NB4 (cell line): ENCODE measurements at regions not wholly inside any gene's neighbourhood (a gene's known extent, or its start where the extent isn't known, plus 50 kb on each side); places are given as distances from the start of the nearest gene placed in this dataset.

Source experiments
- CTCF ChIP-seq: IDR thresholded peaks from one replicate; pipeline ENCODE4 v1.5.1; 2012; ENCODE audit warnings: low read depth, low read length
- MYC ChIP-seq: IDR thresholded peaks from 2 replicates; pipeline ENCODE4 v1.6.1; 2011; ENCODE audit warnings: low read depth, low read length
- POLR2A ChIP-seq: IDR thresholded peaks from 2 replicates; pipeline ENCODE4 v1.6.1; 2011; ENCODE audit warnings: mild to moderate bottlenecking; ENCODE audit not compliant: insufficient read length; ENCODE audit errors: extremely low read depth

GRCh38 chr9:129520082-129520481 is 100.8 kb downstream of the C9orf50 start:
- TF ChIP-seq CTCF (no peak), POLR2A (no peak), MYC (no peak)
